WTC11 (cell line): ENCODE measurements at regions not wholly inside any gene's neighbourhood (a gene's known extent, or its start where the extent isn't known, plus 50 kb on each side); places are given as distances from the start of the nearest gene placed in this dataset.

Source experiments
- ATAC-seq: fragments of 200-7000 bp; cut with Tn5 transposase; 2 replicates; pipeline ENCODE4 v1.10.0; 2021; ENCODE audit warnings: mild to moderate bottlenecking, moderate library complexity
- CTCF ChIA-PET: fragments of 300-600 bp; sonication (Branson Sonifier 250); formaldehyde crosslinking; loops from one replicate; lab custom pipeline; 2021; ENCODE audit warnings: antibody characterized with exemption; lab: Charles Lee
- POLR2A ChIA-PET: fragments of 350-600 bp; sonication (Branson Sonifier 250); formaldehyde crosslinking; loops from one replicate; lab custom pipeline; 2021; ENCODE audit warnings: antibody characterized with exemption; lab: Charles Lee
- DNase-seq: peaks from one replicate; pipeline ENCODE4 v3.0.0; 2021; ENCODE audit warnings: low spot score
- H3K27ac Mint-ChIP-seq: 2 replicates; pipeline ENCODE4 v1.8.0; 2021; ENCODE audit warnings: mixed read lengths
- H3K27me3 Mint-ChIP-seq: 2 replicates; pipeline ENCODE4 v1.8.0; 2021; ENCODE audit warnings: low read depth, mild to moderate bottlenecking, moderate library complexity, mixed read lengths
- H3K36me3 Mint-ChIP-seq: 2 replicates; pipeline ENCODE4 v1.8.0; 2021; ENCODE audit warnings: mixed read lengths
- H3K4me1 Mint-ChIP-seq: 2 replicates; pipeline ENCODE4 v1.8.0; 2022; ENCODE audit warnings: mixed read lengths
- H3K4me3 Mint-ChIP-seq: 2 replicates; pipeline ENCODE4 v1.8.0; 2021; ENCODE audit warnings: mild to moderate bottlenecking, moderate library complexity, mixed read lengths
- H3K9me3 Mint-ChIP-seq: 2 replicates; pipeline ENCODE4 v1.8.0; 2021; ENCODE audit warnings: mixed read lengths
- AFF4 ChIP-seq: sonication (generic); formaldehyde crosslinking; IDR thresholded peaks from 2 replicates; pipeline ENCODE4 v1.8.1; 2023; ENCODE audit warnings: mild to moderate bottlenecking, missing genetic modification reagents, borderline replicate concordance
- CBFB ChIP-seq: sonication (generic); formaldehyde crosslinking; IDR thresholded peaks from 2 replicates; pipeline ENCODE4 v1.8.1; 2022; ENCODE audit warnings: mild to moderate bottlenecking, low read depth, missing genetic modification reagents
- E2F5 ChIP-seq: sonication (generic); formaldehyde crosslinking; IDR thresholded peaks from 2 replicates; pipeline ENCODE4 v1.8.1; 2022; ENCODE audit warnings: mild to moderate bottlenecking, moderate library complexity, missing genetic modification reagents
- ESRRA ChIP-seq: sonication (generic); formaldehyde crosslinking; IDR thresholded peaks from 2 replicates; pipeline ENCODE4 v1.8.1; 2022; ENCODE audit warnings: mild to moderate bottlenecking, missing genetic modification reagents, borderline replicate concordance
- ETV6 ChIP-seq: sonication (generic); formaldehyde crosslinking; IDR thresholded peaks from 2 replicates; pipeline ENCODE4 v1.8.1; 2022; ENCODE audit warnings: mild to moderate bottlenecking, missing genetic modification reagents
- FOXJ3 ChIP-seq: sonication (generic); formaldehyde crosslinking; IDR thresholded peaks from 2 replicates; pipeline ENCODE4 v1.9.0; 2021; ENCODE audit warnings: missing genetic modification reagents, mild to moderate bottlenecking, borderline replicate concordance
- HMGXB4 ChIP-seq: sonication (generic); formaldehyde crosslinking; IDR thresholded peaks from 2 replicates; pipeline ENCODE4 v1.8.1; 2023; ENCODE audit warnings: mild to moderate bottlenecking, moderate library complexity, missing genetic modification reagents
- IRF1 ChIP-seq: sonication (generic); formaldehyde crosslinking; IDR thresholded peaks from 2 replicates; pipeline ENCODE4 v1.8.0; 2023; ENCODE audit warnings: missing genetic modification reagents
- NFATC4 ChIP-seq: fragments of 250-450 bp; sonication (Bioruptor Pico); IDR thresholded peaks from 2 replicates; pipeline ENCODE4 v1.9.0; 2021; ENCODE audit warnings: mild to moderate bottlenecking
- SMAD3 ChIP-seq: sonication (generic); formaldehyde crosslinking; IDR thresholded peaks from 2 replicates; pipeline ENCODE4 v1.8.0; 2022; ENCODE audit warnings: missing genetic modification reagents, mild to moderate bottlenecking, borderline replicate concordance
- SMAD4 ChIP-seq: sonication (generic); formaldehyde crosslinking; IDR thresholded peaks from 2 replicates; pipeline ENCODE4 v1.8.0; 2022; ENCODE audit warnings: mild to moderate bottlenecking, missing genetic modification reagents
- STAT6 ChIP-seq: sonication (generic); formaldehyde crosslinking; conservative IDR thresholded peaks from 2 replicates; pipeline ENCODE4 v1.8.1; 2023; ENCODE audit warnings: mild to moderate bottlenecking, low read depth, missing genetic modification reagents, moderate library complexity
- TCF7 ChIP-seq: sonication (generic); formaldehyde crosslinking; IDR thresholded peaks from 2 replicates; pipeline ENCODE4 v1.8.0; 2022; ENCODE audit warnings: mild to moderate bottlenecking, low read depth, missing genetic modification reagents, moderate library complexity
- TP53 ChIP-seq: sonication (generic); formaldehyde crosslinking; IDR thresholded peaks from 2 replicates; pipeline ENCODE4 v1.8.1; 2023; ENCODE audit warnings: mild to moderate bottlenecking, missing genetic modification reagents
- USF2 ChIP-seq: sonication (generic); formaldehyde crosslinking; IDR thresholded peaks from 2 replicates; pipeline ENCODE4 v1.8.1; 2023; ENCODE audit warnings: mild to moderate bottlenecking, missing genetic modification reagents, moderate library complexity
- ZMAT4 ChIP-seq: fragments of 250-450 bp; sonication (Bioruptor Pico); IDR thresholded peaks from 2 replicates; pipeline ENCODE4 v1.9.0; 2021; ENCODE audit warnings: mild to moderate bottlenecking
- ZNF121 ChIP-seq: sonication (generic); formaldehyde crosslinking; IDR thresholded peaks from 2 replicates; pipeline ENCODE4 v1.8.0; 2023; ENCODE audit warnings: missing genetic modification reagents
- ZSCAN18 ChIP-seq: fragments of 250-450 bp; sonication (Bioruptor Pico); IDR thresholded peaks from 2 replicates; pipeline ENCODE4 v2.1.2; 2022; ENCODE audit warnings: mild to moderate bottlenecking, moderate library complexity

GRCh38 chr16:73846356-73846755, 450.3 kb upstream of the PSMD7 start (continued):
- TF ChIP-seq HMGXB4 (CRISPR knock-in tag) (no peak), USF2 (no peak), ETV6 (no peak), ZSCAN18 (CRISPR knock-in tag) (no peak)

- Mint-ChIP-seq H3K4me3 (no peak overlapping the region), H3K9me3 (peaks cover 11% of the 10 kb centered on the region), H3K36me3 (no peaks in the 10 kb centered on the region), H3K27me3 (no peaks in the 10 kb centered on the region), H3K27ac (no peak overlapping the region), H3K4me1 (peaks cover 14% of the 10 kb centered on the region)
- ATAC-seq (no peak), DNase-seq (no peak)
- CTCF ChIA-PET = interaction anchor here (0.9 to 1.8 kb wide), 15 partner anchors 9 to 433 kb away, joined by 3 to 16 read pairs (median 5); no protein-coding TSS in a partner anchor
- POLR2A ChIA-PET = no interaction called here
- TF ChIP-seq ESRRA (CRISPR knock-in tag) (no peak), STAT6 (CRISPR knock-in tag) (no peak), E2F5 (CRISPR knock-in tag) (no peak)
These were observed 450.6 kb upstream of the PSMD7 start for GRCh38 chr16:73846007-73846330.

- no peak overlapping the region for H3K27ac Mint-ChIP-seq
- DNase-seq = no peak
- no peak for ATAC-seq
- CTCF ChIA-PET = interaction anchor here (1.1 to 1.8 kb wide), 8 partner anchors 21 to 273 kb away, joined by 3 to 16 read pairs (median 10); no protein-coding TSS in a partner anchor
- H3K4me1 Mint-ChIP-seq = peaks cover 14% of the 10 kb centered on the region
- H3K27me3 Mint-ChIP-seq = no peaks in the 10 kb centered on the region
- peaks cover 11% of the 10 kb centered on the region for H3K9me3 Mint-ChIP-seq
- H3K4me3 Mint-ChIP-seq = no peak overlapping the region
- no peaks in the 10 kb centered on the region for H3K36me3 Mint-ChIP-seq
- POLR2A ChIA-PET = no interaction called here
- TF ChIP-seq AFF4 (CRISPR knock-in tag) = no peak
- TF ChIP-seq ZMAT4 (CRISPR knock-in tag) = no peak
- TF ChIP-seq CBFB (CRISPR knock-in tag) = no peak
- no peak for TF ChIP-seq NFATC4 (CRISPR knock-in tag)
- TF ChIP-seq SMAD4 (CRISPR knock-in tag) = no peak
- TF ChIP-seq FOXJ3 (CRISPR knock-in tag) = no peak
- TF ChIP-seq SMAD3 (CRISPR knock-in tag) = no peak
- TF ChIP-seq IRF1 (CRISPR knock-in tag) = no peak
- TF ChIP-seq ZNF121 (CRISPR knock-in tag) = no peak
- TF ChIP-seq TCF7 = no peak
- TF ChIP-seq TP53 (CRISPR knock-in tag) = no peak
These were observed 451.2 kb upstream of the PSMD7 start for GRCh38 chr16:73845238-73846006.
